Activated CD4-positive, alpha-beta memory T cell treated with anti-CD3 and anti-CD28 coated beads, Interleukin-2, amount 10 ng/mL, durations not matched to agents 7 days and 5 days (primary cell): ENCODE measurements at regions not wholly inside any gene's neighbourhood (a gene's known extent, or its start where the extent isn't known, plus 50 kb on each side); places are given as distances from the start of the nearest gene placed in this dataset.

Experiments used
- CTCF ChIA-PET: fragments of 350-600 bp; sonication (Branson Sonifier 250); formaldehyde crosslinking; loops from one replicate; lab custom pipeline; 2021; ENCODE audit warnings: antibody characterized with exemption, inconsistent platforms; lab: Charles Lee
- POLR2A ChIA-PET: fragments of 350-600 bp; sonication (Branson Sonifier 250); formaldehyde crosslinking; loops from one replicate; lab custom pipeline; 2021; ENCODE audit warnings: antibody characterized with exemption; lab: Charles Lee
- DNase-seq: peaks from one replicate; pipeline ENCODE4 v3.0.0-alpha.2; 2020
- H3K27ac Mint-ChIP-seq: one replicate; pipeline ENCODE4 v1.8.0; 2021; ENCODE audit warnings: mild to moderate bottlenecking, mixed read lengths
- H3K27me3 Mint-ChIP-seq: one replicate; pipeline ENCODE4 v1.8.0; 2021; ENCODE audit warnings: mixed read lengths
- H3K36me3 Mint-ChIP-seq: one replicate; pipeline ENCODE4 v1.8.0; 2021; ENCODE audit warnings: low read depth, mixed read lengths
- H3K4me1 Mint-ChIP-seq: one replicate; pipeline ENCODE4 v1.8.0; 2021; ENCODE audit warnings: mixed read lengths
- H3K4me3 Mint-ChIP-seq: one replicate; pipeline ENCODE4 v1.8.0; 2021; ENCODE audit warnings: mild to moderate bottlenecking, mixed read lengths
- H3K9me3 Mint-ChIP-seq: one replicate; pipeline ENCODE4 v1.8.0; 2021; ENCODE audit warnings: mixed read lengths

DNA sequence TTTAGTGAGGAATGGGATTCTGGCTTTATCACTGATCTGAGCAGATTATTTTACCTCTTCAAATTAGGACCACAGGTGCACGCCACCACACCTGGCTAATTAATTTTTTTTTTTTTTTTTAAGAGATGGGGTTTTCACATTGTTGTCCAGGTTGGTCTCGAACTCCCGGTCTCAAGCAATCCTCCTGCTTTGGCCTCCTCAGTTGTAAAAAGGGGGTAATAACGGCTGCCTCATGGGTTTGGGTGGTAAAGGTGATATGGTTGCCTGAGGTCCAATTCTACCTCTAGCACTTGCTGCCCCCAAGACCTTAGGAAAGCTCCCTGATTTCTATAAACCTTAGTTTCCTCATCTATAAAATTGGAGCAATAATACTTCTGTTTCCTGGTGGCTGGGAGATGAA, 130.7 kb upstream of the HS3ST2 start:
- Mint-ChIP-seq H3K9me3 (no peaks in the 10 kb centered on the region), H3K27ac (no peak overlapping the region), H3K36me3 (no peaks in the 10 kb centered on the region), H3K4me3 (no peak overlapping the region), H3K4me1 (peaks cover 4% of the 10 kb centered on the region), H3K27me3 (no peaks in the 10 kb centered on the region)
- CTCF ChIA-PET = interaction anchor here (0.7 kb wide), 1 partner anchor 1095 kb away, joined by 3 read pairs; no protein-coding TSS in a partner anchor
- POLR2A ChIA-PET = no interaction called here
- DNase-seq = no peak

DNA sequence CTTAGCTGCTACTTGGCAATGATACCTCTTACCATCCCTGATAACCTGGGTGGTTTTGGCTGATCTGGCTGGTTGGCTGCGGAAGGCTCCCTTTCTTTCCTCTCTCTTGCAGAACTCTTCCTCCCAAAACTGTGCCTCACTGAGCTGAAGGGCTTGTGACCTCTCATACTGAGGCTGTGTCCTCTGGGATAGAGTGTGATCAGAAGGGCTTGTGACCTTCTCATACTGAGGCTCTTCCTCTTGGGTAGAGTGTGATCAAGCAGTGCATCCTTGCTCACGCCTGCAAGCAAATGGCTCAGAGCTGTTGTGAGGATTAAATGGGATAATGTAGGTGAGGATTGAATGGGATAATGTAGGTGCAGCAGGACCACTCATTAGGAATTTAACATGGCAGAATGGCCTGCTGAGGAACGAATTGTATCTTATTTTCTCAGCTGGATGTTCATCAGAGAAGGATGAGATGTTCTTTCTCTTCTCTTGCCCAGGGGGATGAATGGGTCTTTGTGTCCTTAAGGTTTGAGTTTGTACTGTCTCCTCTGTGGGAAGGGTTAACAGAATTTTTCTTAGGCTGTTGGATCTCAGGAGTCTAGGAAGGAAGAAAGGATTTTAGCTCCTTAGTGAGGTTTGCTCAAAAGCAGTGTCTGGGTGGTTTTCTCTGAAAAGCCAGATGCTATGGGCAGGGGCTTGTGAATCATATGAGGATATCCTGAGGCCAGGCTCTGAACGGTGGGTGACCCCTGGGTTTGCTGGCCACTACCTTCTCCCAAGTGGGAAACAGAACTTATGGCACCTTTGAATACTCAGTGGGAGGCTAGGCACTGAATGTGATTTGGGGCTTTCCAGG, 130.0 kb upstream of the HS3ST2 start:
- H3K27ac Mint-ChIP-seq = no peak overlapping the region

DNA sequence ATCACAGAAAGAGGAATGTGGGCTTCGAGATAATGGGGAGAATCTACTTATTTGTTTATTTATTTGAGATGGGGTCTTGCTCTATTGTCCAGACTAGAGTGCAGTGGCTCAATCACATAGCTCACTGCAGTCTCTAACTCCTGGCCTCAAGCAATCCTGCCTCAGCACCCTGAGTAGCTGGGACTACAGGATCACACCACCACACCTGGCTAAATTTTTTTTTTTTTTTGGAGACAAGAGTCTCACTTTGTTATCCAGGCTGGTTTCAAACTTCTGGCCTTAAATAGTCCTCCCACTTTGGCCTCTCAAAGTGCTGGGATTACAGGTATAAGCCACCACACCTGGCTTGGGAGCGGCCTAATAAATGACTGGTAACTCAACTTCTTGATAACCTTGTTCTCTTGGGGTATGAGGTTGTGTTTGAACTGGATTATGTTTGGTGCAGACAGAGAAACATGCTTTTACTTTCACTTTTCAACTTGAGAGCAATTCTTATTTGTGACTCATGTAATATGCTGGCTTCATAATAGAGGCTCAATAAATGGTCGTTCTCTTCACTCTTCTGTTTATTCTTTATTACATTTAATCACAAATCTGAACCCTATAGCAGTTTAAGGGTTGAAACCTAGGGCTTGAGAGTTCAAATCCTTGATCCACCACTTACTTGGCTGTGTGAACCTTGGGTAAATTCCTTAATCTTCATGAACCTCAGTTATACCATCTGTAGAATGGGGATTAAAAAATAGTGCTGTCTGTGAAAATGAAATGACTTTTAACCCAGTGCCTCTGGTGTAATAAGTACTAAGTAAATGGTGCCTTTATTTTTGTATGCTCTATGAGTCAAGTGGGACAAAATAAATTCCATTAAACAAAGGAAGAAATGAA, 129.1 kb upstream of the HS3ST2 start:
- H3K27me3 Mint-ChIP-seq = no peaks in the 10 kb centered on the region
- peaks cover 4% of the 10 kb centered on the region for H3K4me1 Mint-ChIP-seq
- no peaks in the 10 kb centered on the region for H3K36me3 Mint-ChIP-seq
- CTCF ChIA-PET = no interaction called here
- POLR2A ChIA-PET = no interaction called here
- no peak overlapping the region for H3K4me3 Mint-ChIP-seq
- H3K27ac Mint-ChIP-seq = no peak overlapping the region
- no peak for DNase-seq
- H3K9me3 Mint-ChIP-seq = no peaks in the 10 kb centered on the region

More for the DNA sequence above, 130.0 kb upstream of the HS3ST2 start:
- ChIA-PET POLR2A (no interaction called here), CTCF (interaction anchor here (0.7 kb wide), 1 partner anchor 1095 kb away, joined by 3 read pairs; no protein-coding TSS in a partner anchor)
- H3K27me3 Mint-ChIP-seq = no peaks in the 10 kb centered on the region
- no peaks in the 10 kb centered on the region for H3K36me3 Mint-ChIP-seq
- DNase-seq = no peak
- H3K4me3 Mint-ChIP-seq = no peak overlapping the region
- H3K4me1 Mint-ChIP-seq = peaks cover 4% of the 10 kb centered on the region
- H3K9me3 Mint-ChIP-seq = no peaks in the 10 kb centered on the region

DNA sequence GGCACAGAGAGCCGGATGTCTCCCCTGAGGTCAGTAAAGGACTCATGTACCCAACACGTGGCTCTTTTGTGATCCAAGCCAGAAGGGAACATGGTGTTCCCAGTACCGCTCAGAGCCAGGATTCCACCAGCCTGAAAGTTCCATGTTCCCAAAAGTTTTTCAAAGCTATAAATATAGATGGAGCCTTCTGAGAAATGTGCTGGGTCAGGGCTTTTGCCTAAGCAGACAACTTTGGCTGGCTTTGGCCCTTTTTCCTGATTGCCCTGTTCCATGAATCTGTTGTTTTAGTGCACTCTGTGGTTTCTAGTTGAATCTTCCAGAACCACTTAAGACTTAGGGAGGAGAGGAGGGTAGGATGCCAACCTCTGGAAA, 128.5 kb upstream of the HS3ST2 start:
- ChIA-PET CTCF (no interaction called here), POLR2A (no interaction called here)
- Mint-ChIP-seq H3K27me3 (no peaks in the 10 kb centered on the region), H3K4me3 (no peak overlapping the region), H3K9me3 (no peaks in the 10 kb centered on the region), H3K4me1 (peaks cover 4% of the 10 kb centered on the region), H3K36me3 (no peaks in the 10 kb centered on the region), H3K27ac (no peak overlapping the region)
- no peak for DNase-seq

DNA sequence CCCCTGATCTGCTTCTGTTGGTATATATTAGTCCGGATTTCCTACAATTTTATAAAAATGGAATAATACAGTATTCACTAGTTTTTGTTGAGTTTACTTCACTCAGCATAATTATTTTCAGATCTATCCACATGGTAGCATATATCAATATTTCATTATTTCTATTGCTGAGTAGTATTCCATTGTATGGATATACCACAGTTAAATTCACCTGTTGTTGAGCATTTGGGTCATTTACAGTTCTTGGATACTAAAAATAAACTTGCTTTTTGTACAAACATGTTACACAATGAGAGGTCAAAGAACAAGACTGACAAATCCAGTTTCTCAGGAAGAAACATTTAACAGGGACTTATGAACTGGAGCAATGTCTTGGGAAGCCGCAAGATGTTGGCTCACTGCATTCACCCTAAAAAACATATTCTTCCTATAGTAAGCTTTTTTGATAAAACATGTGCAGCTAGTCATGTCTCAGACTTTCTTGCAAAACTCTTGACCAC, 126.9 kb upstream of the HS3ST2 start:
- Mint-ChIP-seq H3K4me1 (peaks cover 4% of the 10 kb centered on the region), H3K4me3 (no peak overlapping the region), H3K36me3 (no peaks in the 10 kb centered on the region), H3K27ac (no peak overlapping the region), H3K27me3 (no peaks in the 10 kb centered on the region), H3K9me3 (no peaks in the 10 kb centered on the region)
- POLR2A ChIA-PET = no interaction called here
- DNase-seq = no peak
- CTCF ChIA-PET = no interaction called here

DNA sequence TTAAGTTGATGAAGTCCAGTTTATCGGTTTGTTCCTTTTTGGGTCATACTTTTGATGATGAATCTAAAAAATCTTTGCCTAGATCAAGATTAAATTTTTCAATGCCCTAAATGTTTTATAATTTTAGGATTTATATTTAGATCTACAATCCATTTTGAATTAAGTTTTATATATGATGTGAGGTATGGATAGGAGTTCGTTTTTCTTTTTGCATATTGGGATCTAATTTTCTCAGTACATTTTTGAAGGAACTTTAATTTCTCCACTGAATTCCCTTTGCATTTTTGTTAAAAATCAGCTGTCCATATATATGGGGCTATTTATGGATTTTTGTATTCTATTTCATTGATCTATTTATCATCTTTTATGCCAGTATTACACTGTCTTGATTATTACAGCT, 125.5 kb upstream of the HS3ST2 start:
- Mint-ChIP-seq H3K4me1 (peaks cover 4% of the 10 kb centered on the region), H3K9me3 (no peaks in the 10 kb centered on the region), H3K4me3 (no peak overlapping the region), H3K27ac (no peak overlapping the region), H3K27me3 (no peaks in the 10 kb centered on the region), H3K36me3 (no peaks in the 10 kb centered on the region)
- no peak for DNase-seq
- CTCF ChIA-PET = no interaction called here
- POLR2A ChIA-PET = no interaction called here

DNA sequence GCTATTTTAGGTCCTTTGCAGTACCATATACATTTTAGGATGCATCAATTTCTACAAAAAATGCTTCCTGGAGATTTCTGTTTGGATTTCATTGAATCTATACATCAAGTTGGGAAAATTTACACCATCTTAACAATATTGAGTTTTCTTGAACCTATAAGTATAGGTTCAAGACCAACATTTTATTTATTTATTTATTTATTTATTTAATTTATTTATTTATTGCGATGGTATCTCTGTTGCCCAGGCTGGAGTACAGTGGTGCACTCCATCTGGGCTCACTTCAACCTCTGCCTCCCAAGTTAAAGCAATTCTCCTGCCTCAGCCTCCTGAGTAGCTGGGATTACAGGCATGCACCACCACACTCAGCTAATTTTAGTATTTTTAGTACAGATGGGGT, 125.0 kb upstream of the HS3ST2 start:
- H3K9me3 Mint-ChIP-seq = no peaks in the 10 kb centered on the region
- DNase-seq = no peak
- ChIA-PET CTCF (no interaction called here), POLR2A (no interaction called here)
- H3K36me3 Mint-ChIP-seq = no peaks in the 10 kb centered on the region
- no peak overlapping the region for H3K4me3 Mint-ChIP-seq
- H3K27ac Mint-ChIP-seq = no peak overlapping the region
- no peaks in the 10 kb centered on the region for H3K27me3 Mint-ChIP-seq
- peaks cover 4% of the 10 kb centered on the region for H3K4me1 Mint-ChIP-seq

DNA sequence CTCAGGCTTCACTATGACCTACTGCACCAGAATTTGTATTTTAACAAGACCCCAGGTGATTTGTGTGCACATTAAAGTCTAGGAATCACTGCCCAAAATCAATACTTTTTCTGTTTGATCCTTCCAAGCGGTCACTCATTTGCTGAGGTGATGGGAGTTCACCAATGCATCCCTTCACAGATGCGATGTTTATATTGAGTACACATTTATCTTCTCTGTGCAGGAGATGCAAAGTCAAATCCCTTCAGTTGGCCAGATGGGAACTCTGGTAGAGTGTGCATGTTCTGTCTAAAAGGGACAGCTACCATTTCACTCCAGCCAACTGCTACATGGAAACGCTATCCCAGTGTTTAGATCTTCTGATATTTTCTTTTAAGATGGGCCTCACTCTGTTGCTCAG, 122.6 kb upstream of the HS3ST2 start:
- POLR2A ChIA-PET = no interaction called here
- Mint-ChIP-seq H3K27me3 (no peaks in the 10 kb centered on the region), H3K4me1 (no peaks in the 10 kb centered on the region), H3K4me3 (no peak overlapping the region), H3K27ac (no peak overlapping the region), H3K36me3 (no peaks in the 10 kb centered on the region), H3K9me3 (no peaks in the 10 kb centered on the region)
- DNase-seq = no peak
- CTCF ChIA-PET = no interaction called here

DNA sequence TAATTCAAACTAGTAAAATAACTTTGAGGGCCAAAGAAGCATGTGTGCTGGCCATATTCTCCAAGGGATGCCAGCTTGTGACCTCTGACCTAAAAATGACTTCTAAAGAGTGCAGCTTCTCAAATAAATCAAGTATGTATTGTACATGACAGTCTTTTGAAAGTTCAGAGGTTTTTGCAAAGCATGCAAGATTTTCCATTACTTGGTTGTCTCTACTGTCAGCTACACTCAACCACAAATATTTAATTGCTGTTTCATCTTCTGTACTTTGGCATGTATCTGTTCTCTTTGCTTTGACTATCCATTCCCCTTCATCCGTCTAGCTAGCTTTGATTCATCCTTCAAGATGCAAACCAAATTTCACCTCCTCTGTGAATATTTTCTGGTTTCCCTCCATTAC, 121.9 kb upstream of the HS3ST2 start:
- POLR2A ChIA-PET = no interaction called here
- DNase-seq = no peak
- Mint-ChIP-seq H3K9me3 (no peaks in the 10 kb centered on the region), H3K36me3 (no peaks in the 10 kb centered on the region), H3K27ac (no peak overlapping the region), H3K4me1 (no peaks in the 10 kb centered on the region), H3K27me3 (no peaks in the 10 kb centered on the region), H3K4me3 (no peak overlapping the region)
- CTCF ChIA-PET = no interaction called here

DNA sequence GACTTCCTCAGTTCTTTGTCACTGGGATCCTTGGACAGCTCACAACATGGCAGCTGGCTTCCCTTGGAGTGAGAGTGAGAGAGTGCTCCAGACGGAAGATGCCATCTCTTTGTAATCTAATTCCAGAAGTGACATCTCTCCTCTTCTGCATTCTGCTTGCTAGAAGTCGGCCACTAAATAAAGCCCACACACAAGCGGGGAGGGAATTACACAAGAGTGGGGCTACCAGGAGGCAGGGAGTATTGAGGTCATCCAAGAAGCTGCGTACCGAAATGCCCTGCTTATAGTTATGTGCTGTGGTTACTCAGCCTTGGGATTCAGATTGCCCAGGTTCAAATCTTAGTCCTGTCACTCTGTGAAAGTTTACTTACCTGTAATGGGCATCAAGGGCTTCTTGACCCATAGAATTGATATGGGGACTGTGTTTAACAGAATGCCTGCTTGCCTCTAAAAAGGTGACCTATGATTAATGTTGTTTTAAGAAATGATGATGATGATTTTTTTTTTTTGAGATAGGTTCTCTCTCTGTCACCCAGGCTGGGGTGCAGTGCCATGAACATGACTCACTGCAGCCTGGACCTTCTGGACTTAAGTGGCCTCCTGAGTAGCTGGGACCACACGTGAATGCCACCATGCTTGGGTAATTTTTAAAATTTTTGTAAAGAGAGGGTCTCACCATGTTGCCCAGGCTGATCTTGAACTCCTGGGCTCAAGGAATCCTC, 120.9 kb upstream of the HS3ST2 start:
- no peak overlapping the region for H3K27ac Mint-ChIP-seq
- ChIA-PET POLR2A (no interaction called here), CTCF (no interaction called here)
- H3K36me3 Mint-ChIP-seq = no peaks in the 10 kb centered on the region
- H3K27me3 Mint-ChIP-seq = no peaks in the 10 kb centered on the region
- no peaks in the 10 kb centered on the region for H3K9me3 Mint-ChIP-seq
- no peak for DNase-seq
- no peak overlapping the region for H3K4me3 Mint-ChIP-seq
- H3K4me1 Mint-ChIP-seq = no peaks in the 10 kb centered on the region

DNA sequence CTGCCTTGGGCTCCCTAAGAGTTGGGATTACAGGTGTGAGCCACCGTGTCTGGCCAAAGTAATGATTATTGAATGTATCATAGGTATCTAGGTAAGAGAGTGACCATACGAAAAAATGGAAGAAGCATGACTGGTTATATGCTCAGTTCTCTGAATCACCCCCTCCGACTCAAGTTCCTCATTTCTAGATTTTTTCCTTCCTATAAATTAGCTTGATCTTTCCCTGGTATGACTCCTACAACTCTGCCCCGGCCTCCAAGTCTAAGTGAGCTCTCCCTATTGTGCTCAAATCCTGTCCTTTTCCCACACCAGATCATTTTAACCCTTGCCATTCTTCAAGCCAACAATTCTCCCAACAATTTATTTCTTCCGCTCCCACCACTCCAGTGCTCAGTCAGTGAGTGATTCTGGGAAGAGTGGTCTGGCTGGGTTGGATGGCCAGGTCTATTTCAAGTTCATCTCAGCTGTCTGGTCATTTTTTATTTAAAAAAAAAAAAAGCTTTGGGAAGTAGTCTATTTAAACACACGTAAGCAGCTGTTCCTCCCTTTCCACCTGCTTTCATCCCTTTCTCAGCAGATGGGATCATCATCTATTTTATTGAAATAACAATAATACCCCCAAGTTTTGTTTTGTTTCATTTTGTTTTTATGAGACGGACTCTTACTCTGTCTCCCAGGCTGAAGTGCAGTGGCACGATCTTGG, 120.2 kb upstream of the HS3ST2 start:
- Mint-ChIP-seq H3K36me3 (no peaks in the 10 kb centered on the region), H3K9me3 (no peaks in the 10 kb centered on the region), H3K4me1 (no peaks in the 10 kb centered on the region), H3K27me3 (no peaks in the 10 kb centered on the region), H3K27ac (no peak overlapping the region), H3K4me3 (no peak overlapping the region)
- ChIA-PET CTCF (no interaction called here), POLR2A (no interaction called here)
- no peak for DNase-seq

DNA sequence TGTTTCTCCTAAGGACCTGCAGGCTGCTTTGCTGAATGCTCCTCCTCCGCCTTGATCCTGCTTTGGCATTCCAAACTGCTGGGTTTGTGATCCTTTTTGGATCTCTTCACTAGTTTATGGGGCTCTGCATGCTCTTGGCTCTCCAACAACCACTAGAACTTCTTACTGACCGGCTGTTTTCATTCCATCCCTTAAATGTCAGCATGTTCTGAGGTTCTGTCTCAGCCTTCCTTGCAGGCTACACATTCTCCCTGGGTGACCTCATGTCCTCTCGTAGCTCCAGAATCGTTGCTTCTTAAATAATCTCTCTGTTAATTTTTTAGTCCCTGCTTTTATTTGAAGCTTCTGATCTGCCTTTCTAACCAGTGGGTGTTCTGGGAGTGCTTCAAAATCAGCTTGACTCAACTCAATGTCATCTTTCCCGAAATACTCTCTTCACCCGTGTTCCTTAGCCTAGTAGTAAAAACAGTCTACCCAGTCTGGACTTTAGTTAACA, 119.0 kb upstream of the HS3ST2 start:
- H3K36me3 Mint-ChIP-seq = no peaks in the 10 kb centered on the region
- CTCF ChIA-PET = no interaction called here
- POLR2A ChIA-PET = no interaction called here
- H3K4me3 Mint-ChIP-seq = no peak overlapping the region
- no peaks in the 10 kb centered on the region for H3K4me1 Mint-ChIP-seq
- H3K27ac Mint-ChIP-seq = no peak overlapping the region
- H3K9me3 Mint-ChIP-seq = no peaks in the 10 kb centered on the region
- DNase-seq = no peak
- H3K27me3 Mint-ChIP-seq = no peaks in the 10 kb centered on the region
